ENCODE measurements at regions not wholly inside any gene's neighbourhood (a gene's known extent, or its start where the extent isn't known, plus 50 kb on each side); places are given as distances from the start of the nearest gene placed in this dataset.

DNA sequence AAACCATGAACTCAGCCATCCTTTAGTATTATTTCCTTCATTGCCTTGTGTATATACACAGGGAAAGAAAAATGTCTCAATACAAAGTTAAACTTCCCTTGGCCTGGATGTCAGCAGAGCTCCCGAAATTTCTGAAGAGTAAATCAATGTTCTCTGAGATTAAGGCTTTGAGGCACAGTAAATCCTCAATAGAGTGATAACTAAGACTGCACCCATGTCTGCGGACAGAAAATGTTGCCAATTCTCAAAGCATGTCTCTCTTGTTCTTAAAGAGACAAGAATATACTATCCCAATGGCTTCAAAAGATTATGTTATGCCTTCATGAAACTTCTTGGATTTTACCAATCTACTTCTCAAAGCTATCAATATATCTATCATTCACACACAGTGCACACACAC is 1196.7 kb upstream of the TENM4 start:
- no peak overlapping the region for H3K4me2 ChIP-seq
- TF ChIP-seq FOXS1 (CRISPR knock-in tag; IDR thresholded peaks at IDR 0.05) = no peak
- TF ChIP-seq HOXB5 (CRISPR knock-in tag; IDR thresholded peaks at IDR 0.05) = no peak
- no peak for TF ChIP-seq BHLHE40 (IDR thresholded peaks at IDR 0.05; ENCODE audit: low read depth, low read length)
- no peak for TF ChIP-seq RFX5 (IDR thresholded peaks at IDR 0.05)
- TF ChIP-seq RAD21 (conservative IDR thresholded peaks at IDR 0.05 in 1 of 2, IDR thresholded peaks at IDR 0.05 in 1 of 2) = no peak
- TF ChIP-seq MYC (IDR thresholded peaks at IDR 0.05; ENCODE audit: borderline replicate concordance, low read length) = no peak
- no peak for TF ChIP-seq EP300 (IDR thresholded peaks at IDR 0.05)
- TF ChIP-seq ZSCAN20 (CRISPR knock-in tag; IDR thresholded peaks at IDR 0.05) = no peak
- no peak for TF ChIP-seq CBX8 (IDR thresholded peaks at IDR 0.05)
- TF ChIP-seq GATA3 (IDR thresholded peaks at IDR 0.05; ENCODE audit: borderline replicate concordance) = no peak
- no peak for TF ChIP-seq BCL3 (IDR thresholded peaks at IDR 0.05)
- TF ChIP-seq NFE2L2 (conservative IDR thresholded peaks at IDR 0.05; ENCODE audit: low read length) = no peak
- TF ChIP-seq JUNB (IDR thresholded peaks at IDR 0.05) = no peak
- DNase-seq (ENCODE audit: low read depth in 1 of 2, low spot score in 1 of 2) (no peak), ATAC-seq (no peak), FAIRE-seq (no peak)
- no peak overlapping the region for H3K27ac ChIP-seq
- no peaks in the 10 kb centered on the region for H3K4me1 ChIP-seq
- no peak overlapping the region for H3K4me3 ChIP-seq
- POLR2A ChIA-PET = no interaction called here
- no peaks in the 10 kb centered on the region for H3K9me3 ChIP-seq
- 32% methylated on average over 2 of the region's 2 CpGs for WGBS (ENCODE audit: missing lambda C conversion rate)
- CTCF ChIA-PET = no interaction called here

GRCh38 chr11:80636999-80637398 is 1196.2 kb upstream of the TENM4 start:
- Histone ChIP-seq H3K4me2 (no peak overlapping the region), H3K4me1 (no peaks in the 10 kb centered on the region), H3K27ac (no peak overlapping the region), H3K9me3 (no peaks in the 10 kb centered on the region), H3K4me3 (no peak overlapping the region)
- TF ChIP-seq POLR2A (IDR thresholded peaks at IDR 0.05; ENCODE audit: low read length) (no peak), FOXS1 (CRISPR knock-in tag; IDR thresholded peaks at IDR 0.05) (no peak), MAFK (IDR thresholded peaks at IDR 0.05; ENCODE audit: partially characterized antibody) (no peak), JUN (IDR thresholded peaks at IDR 0.05) (no peak), RFX5 (IDR thresholded peaks at IDR 0.05) (no peak), MAZ (IDR thresholded peaks at IDR 0.05; ENCODE audit: borderline replicate concordance, low read depth, low read length) (no peak), EP300 (IDR thresholded peaks at IDR 0.05) (no peak), TP53 (CRISPR knock-in tag; IDR thresholded peaks at IDR 0.05) (no peak), HMGXB4 (CRISPR knock-in tag; IDR thresholded peaks at IDR 0.05; ENCODE audit: borderline replicate concordance) (no peak), HEYL (CRISPR knock-in tag; IDR thresholded peaks at IDR 0.05) (no peak), NFE2L2 (conservative IDR thresholded peaks at IDR 0.05; ENCODE audit: low read length) (no peak), BHLHE40 (IDR thresholded peaks at IDR 0.05; ENCODE audit: low read depth, low read length) (no peak), SMC3 (IDR thresholded peaks at IDR 0.05) (no peak), RARB (CRISPR knock-in tag; IDR thresholded peaks at IDR 0.05) (no peak), CEBPB (IDR thresholded peaks at IDR 0.05) (no peak)
- TF ChIP-seq, protein P1, sequence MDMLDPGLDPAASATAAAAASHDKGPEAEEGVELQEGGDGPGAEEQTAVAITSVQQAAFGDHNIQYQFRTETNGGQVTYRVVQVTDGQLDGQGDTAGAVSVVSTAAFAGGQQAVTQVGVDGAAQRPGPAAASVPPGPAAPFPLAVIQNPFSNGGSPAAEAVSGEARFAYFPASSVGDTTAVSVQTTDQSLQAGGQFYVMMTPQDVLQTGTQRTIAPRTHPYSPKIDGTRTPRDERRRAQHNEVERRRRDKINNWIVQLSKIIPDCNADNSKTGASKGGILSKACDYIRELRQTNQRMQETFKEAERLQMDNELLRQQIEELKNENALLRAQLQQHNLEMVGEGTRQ (IDR thresholded peaks at IDR 0.05) = no peak
- TF ChIP-seq, protein P2, sequence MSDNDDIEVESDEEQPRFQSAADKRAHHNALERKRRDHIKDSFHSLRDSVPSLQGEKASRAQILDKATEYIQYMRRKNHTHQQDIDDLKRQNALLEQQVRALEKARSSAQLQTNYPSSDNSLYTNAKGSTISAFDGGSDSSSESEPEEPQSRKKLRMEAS (IDR thresholded peaks at IDR 0.05) = no peak
- no peak for DNase-seq (ENCODE audit: low read depth in 1 of 2, low spot score in 1 of 2)
- WGBS (ENCODE audit: missing lambda C conversion rate) = 21% methylated on average over 3 of the region's 3 CpGs
- CTCF ChIA-PET = no interaction called here
- POLR2A ChIA-PET = no interaction called here
- FAIRE-seq = no peak
- no peak for ATAC-seq
